ENCODE measurements at regions not wholly inside any gene's neighbourhood (a gene's known extent, or its start where the extent isn't known, plus 50 kb on each side); places are given as distances from the start of the nearest gene placed in this dataset.

GRCh38 chr4:52288212-52288855, 237.2 kb downstream of the SPATA18 start:
- no peak for DNase-seq

- DNase-seq, result peak; percentile 70
Observed at GRCh38 chr4:52290466-52290865, 239.4 kb downstream of the SPATA18 start.

- no peak for DNase-seq
Observed at GRCh38 chr4:52292245-52292644, 241.1 kb downstream of the SPATA18 start.

- no peak for DNase-seq
Observed at GRCh38 chr4:52296341-52296740, 245.2 kb downstream of the SPATA18 start.

- no peak for DNase-seq
Observed at GRCh38 chr4:52298444-52298843, 247.3 kb downstream of the SPATA18 start.

GRCh38 chr4:52299120-52299519, 248.0 kb downstream of the SPATA18 start:
- no peak for DNase-seq

- DNase-seq, result no peak
Observed at GRCh38 chr4:52311464-52312125, 260.5 kb downstream of the SPATA18 start.

- DNase-seq, result no peak
Observed at GRCh38 chr4:52312722-52313121, 261.6 kb downstream of the SPATA18 start.

GRCh38 chr4:52317361-52317879, 266.3 kb downstream of the SPATA18 start:
- no peak for DNase-seq

- DNase-seq, result no peak
Observed at GRCh38 chr4:52317981-52318380, 266.9 kb downstream of the SPATA18 start.

- no peak for DNase-seq
Observed at GRCh38 chr4:52329894-52330293, 278.8 kb downstream of the SPATA18 start.

- no peak for DNase-seq
Observed at GRCh38 chr4:52343595-52343994, 292.5 kb downstream of the SPATA18 start.

- DNase-seq, result no peak
Observed at GRCh38 chr4:52350926-52351325, 299.8 kb downstream of the SPATA18 start.

GRCh38 chr4:52358366-52358765, 300.7 kb downstream of the USP46 start:
- peak; percentile 52 for DNase-seq

- peak; percentile 62 for DNase-seq
Observed at GRCh38 chr4:52358883-52359321, 300.2 kb downstream of the USP46 start.

- DNase-seq, result peak; percentile 70
Observed at GRCh38 chr4:52366191-52366590, 292.9 kb downstream of the USP46 start.

- DNase-seq, result peak; percentile 61
Observed at GRCh38 chr4:52366621-52367020, 292.5 kb downstream of the USP46 start.

- DNase-seq, result peak; percentile 45
Observed at GRCh38 chr4:52367282-52367830, 291.7 kb downstream of the USP46 start.

- no peak for DNase-seq
Observed at GRCh38 chr4:52368895-52369294, 290.2 kb downstream of the USP46 start.

- DNase-seq, result no peak
Observed at GRCh38 chr4:52369649-52370048, 289.5 kb downstream of the USP46 start.

- no peak for DNase-seq
Observed at GRCh38 chr4:52370576-52370975, 288.5 kb downstream of the USP46 start.

- no peak for DNase-seq
Observed at GRCh38 chr4:52371841-52372240, 287.3 kb downstream of the USP46 start.

- DNase-seq, result no peak
Observed at GRCh38 chr4:52372269-52372668, 286.8 kb downstream of the USP46 start.

- no peak for DNase-seq
Observed at GRCh38 chr4:52372747-52373146, 286.4 kb downstream of the USP46 start.

Measured in hindlimb muscle (tissue), 1 donor.